GM19455 (cell line): ENCODE measurements at regions not wholly inside any gene's neighbourhood (a gene's known extent, or its start where the extent isn't known, plus 50 kb on each side); places are given as distances from the start of the nearest gene placed in this dataset.
"Not testable (repeated sequence)": the region's sequence is repeated elsewhere in the genome, so short reads cannot be mapped to it uniquely, and the experiment has no call there.

Experiments used
- ATAC-seq: cut with Tn5 transposase; IDR thresholded peaks from one replicate; pipeline ENCODE4 v1.9.1; 2021; ENCODE audit not compliant: unreplicated experiment

DNA sequence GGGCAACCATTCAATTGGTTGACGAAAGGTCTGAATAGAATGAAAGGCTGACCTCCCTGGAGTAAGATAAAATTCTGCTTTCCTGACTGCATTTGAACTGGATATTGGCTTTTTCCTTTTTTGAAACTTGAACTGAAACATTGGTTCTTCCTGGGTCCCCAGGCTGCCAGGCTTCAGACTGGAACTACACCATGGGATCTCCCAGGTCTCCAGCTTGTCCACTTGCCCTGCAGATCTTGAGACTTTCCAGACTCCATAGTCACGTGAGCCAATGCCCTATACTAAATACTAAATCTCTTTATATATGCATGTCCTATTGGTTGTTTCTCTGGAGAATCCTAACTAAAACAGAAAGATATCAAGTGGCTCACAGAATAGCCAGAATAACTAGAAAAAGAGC lies 118.7 kb upstream of the KRR1 start:
- no peak for ATAC-seq

DNA sequence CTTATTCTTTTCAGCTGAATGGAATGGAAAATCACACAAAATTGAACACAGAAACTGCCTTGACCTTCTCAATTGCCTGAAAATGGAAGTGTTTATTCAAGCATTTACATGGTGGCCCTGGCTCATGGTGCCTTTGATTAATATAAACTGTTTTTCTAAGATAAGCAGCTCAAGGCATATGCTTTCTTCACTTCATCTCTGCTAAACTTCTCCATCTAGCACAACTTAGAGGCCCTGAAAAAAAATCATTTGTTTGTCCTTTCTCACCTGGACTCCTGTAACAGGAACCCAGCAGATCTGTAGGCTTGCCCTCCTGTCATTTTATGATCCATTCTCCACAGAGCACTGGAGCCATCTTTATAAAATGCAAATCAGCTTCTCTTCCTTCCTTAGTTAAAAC lies 117.5 kb upstream of the KRR1 start:
- ATAC-seq = no peak

DNA sequence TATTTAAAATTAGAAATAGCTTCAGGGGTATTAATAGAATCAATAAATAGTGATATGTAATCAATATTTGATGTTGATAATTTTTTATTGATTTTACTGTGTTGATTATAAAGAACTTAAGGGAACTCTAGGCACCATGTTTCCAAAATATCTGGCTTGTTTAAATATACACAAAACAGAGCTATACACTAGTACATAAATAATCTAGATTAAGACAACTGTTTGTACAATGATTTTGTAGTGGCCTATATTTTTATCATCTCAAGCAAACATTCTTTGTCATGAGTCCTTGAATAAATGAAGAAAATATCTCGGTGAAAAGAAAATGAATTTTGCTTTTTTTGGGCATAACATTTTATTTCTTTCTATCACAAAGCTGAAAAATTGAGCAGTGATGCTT lies 117.1 kb upstream of the KRR1 start:
- ATAC-seq = no peak

- no peak for ATAC-seq
Measured at GRCh38 chr12:75623631-75624154, 112.3 kb upstream of the KRR1 start.

- no peak for ATAC-seq
Measured at GRCh38 chr12:75622492-75622891, 111.1 kb upstream of the KRR1 start.

DNA sequence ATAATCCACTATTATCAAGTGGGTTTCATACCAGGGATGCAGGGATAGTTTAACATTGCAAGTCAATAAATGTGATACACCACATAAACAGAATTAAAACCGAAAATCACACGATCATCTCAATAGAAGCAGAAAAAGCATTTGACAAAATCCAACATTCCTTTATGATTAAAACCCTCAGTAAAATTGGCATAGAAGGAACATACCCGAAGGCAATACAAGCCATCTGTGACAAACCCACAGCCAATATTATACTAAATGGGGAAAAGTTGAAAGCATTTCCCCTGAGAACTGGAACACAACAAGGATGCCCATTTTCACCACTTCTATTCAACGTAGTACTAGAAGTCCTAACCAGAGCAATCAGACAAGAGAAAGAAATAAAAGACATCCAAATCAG lies 103.0 kb upstream of the KRR1 start:
- not testable (repeated sequence) for ATAC-seq

- ATAC-seq = no peak
Measured at GRCh38 chr12:75613981-75614380, 102.6 kb upstream of the KRR1 start.

- no peak for ATAC-seq
Measured at GRCh38 chr12:75611041-75611440, 99.6 kb upstream of the KRR1 start.

DNA sequence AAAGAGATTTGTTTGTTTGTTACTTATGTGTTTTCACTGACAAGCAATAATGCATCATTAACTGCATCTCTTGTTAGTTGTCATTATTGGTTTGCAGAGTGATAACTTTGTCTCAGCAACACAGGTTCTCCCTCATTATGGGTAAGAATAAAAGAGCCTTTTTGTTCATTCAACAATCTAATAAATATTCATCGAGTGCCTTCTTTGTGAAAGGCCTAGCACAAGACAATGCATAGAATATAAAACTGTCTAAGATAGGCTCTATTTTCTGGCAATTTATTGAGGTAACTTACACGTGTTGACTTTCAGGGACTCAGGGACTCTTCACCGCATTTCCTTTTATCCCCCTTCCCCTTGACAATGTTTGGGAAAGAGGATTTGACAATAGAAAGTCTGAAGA lies 95.5 kb upstream of the KRR1 start:
- no peak for ATAC-seq

DNA sequence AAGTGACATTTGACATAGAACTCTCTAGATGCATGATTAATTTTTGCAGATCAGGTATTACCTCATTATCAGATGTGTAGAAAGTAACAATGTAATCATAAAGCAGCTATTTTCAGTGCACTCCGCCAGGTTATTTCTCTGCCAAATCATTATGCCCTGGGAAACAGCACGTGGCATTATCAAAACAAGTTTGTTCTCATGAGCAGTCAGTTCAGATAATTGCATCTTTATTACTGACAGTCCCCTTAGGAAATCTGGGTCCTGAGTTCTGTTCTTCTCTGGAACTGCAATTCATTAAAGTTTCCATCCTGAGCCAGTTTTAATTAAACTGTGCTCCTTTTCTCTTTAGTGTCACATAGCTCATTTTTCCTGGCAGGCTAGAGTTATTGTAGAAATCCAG lies 94.7 kb upstream of the KRR1 start:
- ATAC-seq = no peak

- ATAC-seq = no peak
Measured at GRCh38 chr12:75603475-75603874, 92.1 kb upstream of the KRR1 start.

- no peak for ATAC-seq
Measured at GRCh38 chr12:75602106-75602505, 90.7 kb upstream of the KRR1 start.

DNA sequence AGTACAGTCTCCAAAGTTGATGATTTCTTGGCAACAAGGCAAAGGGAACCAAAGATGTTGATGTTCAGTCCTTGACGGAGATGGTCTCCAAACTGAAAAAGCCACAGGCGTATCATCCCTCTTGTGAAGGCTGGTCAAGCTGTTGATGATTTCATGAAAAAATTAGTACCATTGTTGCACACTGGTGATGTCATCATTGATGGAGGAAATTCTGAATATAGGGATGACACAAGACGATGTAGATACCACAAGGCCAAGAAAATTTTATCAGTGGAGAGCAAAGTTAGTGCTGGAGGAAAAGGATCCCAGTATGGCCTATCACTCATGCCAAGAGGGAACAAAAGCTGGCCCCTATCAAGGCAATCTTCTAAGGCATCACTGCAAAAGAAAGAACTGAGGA lies 88.7 kb upstream of the KRR1 start:
- ATAC-seq = no peak

DNA sequence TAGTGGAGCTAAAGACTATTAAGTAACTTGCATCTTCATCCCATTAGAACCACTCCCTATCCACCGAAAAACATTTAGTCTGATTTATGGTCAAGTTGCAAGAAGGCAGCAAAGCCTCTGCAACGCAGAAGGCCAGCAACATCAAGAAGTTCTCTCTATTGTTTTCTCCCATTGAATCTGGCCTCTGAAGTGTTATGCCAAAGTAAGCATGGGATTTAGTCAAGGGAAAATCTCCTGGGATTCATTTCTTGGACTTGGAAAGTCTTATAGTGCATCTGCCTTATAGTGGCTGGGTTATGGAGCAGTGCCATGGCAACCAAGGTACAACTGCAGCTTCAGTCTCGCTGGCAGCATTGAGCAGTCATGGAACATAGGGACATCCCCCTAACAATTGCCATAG lies 87.7 kb upstream of the KRR1 start:
- no peak for ATAC-seq

DNA sequence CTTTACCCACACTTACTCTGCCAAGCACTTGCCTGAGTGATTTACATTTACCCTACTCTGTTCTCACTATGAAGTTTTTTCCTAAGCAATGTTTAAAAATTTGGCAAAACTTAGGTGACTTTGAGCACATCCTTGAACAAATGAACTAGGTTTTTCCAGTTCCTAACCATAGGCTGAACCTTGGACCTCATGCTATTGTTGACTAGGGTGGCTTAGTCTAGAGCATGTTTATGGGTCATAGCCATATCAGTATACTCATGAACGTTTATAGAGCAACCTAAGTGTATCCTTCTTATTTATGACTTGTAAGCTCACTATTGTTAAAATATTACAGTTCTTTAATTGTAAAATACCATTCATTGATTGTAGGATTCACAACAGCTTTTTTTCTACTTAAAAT lies 85.0 kb upstream of the KRR1 start:
- ATAC-seq = no peak

- ATAC-seq = no peak
Measured at GRCh38 chr12:75592638-75593335, 81.4 kb upstream of the KRR1 start.

DNA sequence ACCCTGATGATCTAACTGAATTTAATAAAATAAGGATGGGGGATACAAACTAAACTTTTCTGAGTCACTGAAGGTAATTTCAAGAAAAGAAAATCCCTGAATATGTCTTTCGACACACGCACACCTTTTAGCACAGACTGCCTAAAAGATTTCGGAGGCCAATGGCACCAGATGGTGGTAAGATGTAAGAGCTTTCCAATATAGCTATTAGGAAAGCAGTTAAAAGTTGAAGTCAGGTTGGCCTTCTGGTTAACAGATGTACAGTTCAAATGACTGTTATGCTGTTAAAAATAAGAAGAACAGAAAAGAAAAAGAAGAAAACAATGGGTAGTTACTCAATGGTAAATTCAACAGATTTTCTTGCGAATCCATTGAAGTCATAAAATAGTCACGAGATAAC lies 80.7 kb upstream of the KRR1 start:
- ATAC-seq = no peak

GRCh38 chr12:75591628-75592027 lies 80.2 kb upstream of the KRR1 start:
- no peak for ATAC-seq

DNA sequence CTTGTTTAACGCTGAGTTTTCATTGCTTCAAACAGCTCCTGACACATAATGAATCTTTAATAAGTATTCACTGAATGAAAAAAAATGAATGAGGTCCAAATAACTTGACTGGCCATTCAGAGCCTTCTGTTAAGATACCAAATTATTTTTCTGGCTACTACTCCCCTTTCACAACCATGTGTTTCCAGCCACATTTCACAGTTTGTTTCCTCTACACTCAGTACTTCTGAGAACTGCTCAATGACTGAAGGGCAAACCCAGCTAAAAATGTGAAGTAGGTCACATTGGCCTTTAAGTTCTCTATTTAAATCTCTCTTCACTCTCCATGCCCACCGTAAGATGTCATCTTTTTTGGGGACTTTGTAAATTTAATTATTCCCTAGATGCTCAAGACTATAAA lies 78.4 kb upstream of the KRR1 start:
- no peak for ATAC-seq

DNA sequence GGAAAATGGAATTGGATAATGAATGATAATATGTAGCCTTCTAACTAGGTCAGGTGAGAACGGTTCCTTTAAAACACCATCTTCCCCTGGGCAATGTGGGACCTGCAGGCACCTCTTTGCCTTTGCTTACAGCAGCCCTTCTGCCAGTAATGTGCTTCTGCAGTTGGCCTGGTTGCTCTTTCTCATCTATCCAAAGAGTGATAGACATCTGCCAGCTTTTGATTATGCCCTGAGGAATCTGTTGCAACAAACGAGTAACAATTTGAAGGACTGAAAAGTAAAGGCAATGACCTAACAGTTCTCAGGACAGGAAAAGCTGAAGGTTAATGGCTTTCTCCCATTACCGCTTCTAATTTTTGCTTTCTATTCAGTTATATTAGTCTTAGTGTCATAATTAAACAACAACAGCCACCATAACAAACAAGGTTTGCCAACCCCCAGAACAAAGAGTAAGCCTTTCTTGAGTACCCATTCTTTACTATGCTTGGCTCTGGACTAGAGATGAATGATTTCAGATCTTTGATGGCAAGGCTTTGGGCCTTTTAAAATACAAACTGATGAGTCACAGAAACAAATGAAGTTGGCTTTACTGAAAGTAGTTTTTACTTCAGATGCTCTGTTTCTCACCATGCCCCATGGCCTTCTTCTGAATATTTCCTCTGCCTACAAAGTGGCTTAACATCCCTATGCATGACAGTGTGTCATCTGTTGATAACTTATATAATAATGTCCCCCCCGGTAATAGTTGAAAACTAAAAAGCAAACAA lies 76.1 kb upstream of the KRR1 start:
- no peak for ATAC-seq

DNA sequence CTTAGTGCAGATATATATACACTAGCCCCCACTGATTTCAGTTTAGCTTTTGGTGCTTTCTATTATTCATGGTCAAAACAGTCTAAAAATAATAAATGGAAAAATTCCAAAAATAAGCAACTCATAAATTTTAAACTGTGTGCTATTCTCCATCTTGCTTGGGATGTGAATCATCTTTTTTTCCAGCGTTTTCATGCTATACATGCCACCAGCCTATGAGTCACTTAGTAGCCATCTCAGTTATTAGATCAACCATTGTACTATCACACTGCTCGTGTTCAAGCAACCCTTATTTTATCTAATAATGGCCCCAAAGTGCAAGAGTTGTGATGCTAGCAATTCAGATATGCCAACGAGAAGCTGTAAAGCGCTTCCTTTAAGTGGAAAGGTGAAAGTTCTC lies 73.9 kb upstream of the KRR1 start:
- no peak for ATAC-seq

DNA sequence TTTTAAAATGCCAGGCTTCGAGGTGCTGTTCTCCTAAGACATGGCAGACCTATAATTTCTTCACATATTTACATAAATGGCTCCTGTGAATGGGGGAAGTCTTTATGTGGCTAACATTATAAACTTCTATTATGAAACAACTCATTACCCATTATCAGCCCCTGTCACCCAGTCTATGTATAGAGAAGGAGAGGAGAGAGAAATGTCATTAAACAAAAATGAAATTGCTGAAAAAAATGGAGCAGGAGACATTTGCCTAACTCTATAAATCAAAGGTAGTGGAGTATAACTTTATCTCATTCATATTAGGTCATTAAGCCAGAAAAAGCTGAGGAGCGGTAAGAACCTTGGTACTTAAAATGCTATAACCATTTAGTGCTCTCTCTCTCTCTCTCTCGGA lies 71.9 kb upstream of the KRR1 start:
- no peak for ATAC-seq

- ATAC-seq = no peak
Measured at GRCh38 chr12:75581515-75581914, 70.1 kb upstream of the KRR1 start.
